Fibroblast of skin of left quadriceps (primary cell): ENCODE measurements at regions not wholly inside any gene's neighbourhood (a gene's known extent, or its start where the extent isn't known, plus 50 kb on each side); places are given as distances from the start of the nearest gene placed in this dataset.
A peak's percentile ranks its signal among the peaks of the same experiment; 100 is the strongest.

Experiments used
- DNase-seq, 2 experiments: peaks; one replicate each; pipeline ENCODE4 v3.0.0-alpha.2; 2013; ENCODE audit warnings: low read depth in 2 of 2

DNA sequence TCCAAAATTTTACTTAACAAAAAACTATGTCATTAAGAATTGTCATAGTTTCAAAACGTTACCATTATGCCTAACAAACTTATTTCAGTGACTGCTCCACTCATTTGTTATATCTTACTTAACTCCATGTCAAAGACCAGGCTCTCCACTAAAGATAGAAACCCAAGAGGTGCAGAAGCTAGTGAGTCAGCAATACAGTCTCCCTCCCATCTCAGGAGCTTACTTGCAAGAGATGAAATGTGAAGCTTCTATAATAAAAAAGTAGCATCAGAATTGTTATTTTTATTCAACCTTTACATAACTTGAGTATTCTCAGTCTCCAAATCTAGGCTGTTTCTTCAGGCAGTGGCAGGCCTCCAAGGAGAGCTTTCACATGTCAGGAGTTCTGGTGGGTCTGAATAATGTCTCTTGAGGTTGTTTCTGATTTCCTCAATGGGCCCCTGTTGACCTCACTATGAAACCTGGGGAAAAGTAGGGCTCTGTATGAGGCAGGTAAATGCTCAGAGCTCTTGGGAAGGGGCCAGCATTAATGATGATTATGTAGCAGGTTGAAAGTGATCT is 242.0 kb downstream of the NDFIP2 start:
- DNase-seq = no peak

DNA sequence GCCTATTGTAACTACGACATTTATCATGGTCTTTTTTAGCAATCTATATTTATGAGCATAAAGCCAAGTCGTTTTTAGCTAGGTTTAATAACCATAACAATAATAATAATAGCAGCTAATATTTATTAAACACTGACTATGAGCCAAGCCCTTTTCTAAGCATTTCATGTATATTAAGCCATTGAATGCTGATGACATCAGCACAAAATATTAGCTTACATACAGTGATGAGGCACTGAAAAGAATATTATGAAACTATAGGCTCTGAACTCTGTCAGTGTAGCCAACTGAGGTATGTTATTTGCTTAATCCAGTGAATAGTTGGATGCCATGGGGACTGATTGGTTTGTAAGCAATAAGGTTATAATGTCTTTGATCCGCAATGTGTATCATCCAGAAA is 235.2 kb downstream of the NDFIP2 start:
- no peak for DNase-seq

DNA sequence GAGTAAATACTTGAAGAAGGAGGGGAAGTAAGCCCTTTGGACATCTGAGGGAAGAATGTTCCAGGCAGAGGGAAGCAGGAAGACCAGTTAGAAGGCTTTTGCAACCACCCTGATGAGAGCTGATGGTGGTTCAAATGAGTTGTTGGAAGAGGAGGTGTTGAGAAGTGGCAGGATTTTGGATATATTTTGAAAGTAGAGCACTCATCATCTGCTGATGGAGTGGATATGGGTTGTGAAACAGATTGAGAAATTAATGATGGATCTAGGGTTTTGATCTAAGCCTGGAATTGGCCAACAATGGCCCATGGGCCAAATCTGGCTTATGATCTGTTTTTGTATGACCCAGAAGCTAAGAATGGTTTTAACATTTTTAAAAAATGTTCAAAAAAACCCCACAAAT is 230.7 kb downstream of the NDFIP2 start:
- no peak for DNase-seq

DNA sequence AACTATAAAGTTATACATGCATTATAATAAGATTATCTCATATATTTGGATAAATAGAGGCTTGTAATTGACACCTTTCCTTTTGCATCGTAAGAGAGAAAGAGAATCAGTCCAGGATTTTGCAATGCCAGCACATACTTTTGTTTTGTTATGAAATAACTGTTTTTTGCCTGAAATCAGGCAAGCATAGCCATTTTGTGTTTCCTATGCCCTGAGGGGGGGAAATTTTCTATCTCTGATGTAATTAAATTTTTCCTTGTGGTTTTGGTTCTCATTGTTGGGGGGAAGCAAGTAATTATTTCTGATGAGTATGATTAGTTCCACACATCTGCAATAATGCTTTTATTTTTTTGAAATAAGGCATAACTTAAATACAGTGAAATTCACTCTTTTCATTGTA is 229.4 kb downstream of the NDFIP2 start:
- DNase-seq = peak; percentile 52 to 53

DNA sequence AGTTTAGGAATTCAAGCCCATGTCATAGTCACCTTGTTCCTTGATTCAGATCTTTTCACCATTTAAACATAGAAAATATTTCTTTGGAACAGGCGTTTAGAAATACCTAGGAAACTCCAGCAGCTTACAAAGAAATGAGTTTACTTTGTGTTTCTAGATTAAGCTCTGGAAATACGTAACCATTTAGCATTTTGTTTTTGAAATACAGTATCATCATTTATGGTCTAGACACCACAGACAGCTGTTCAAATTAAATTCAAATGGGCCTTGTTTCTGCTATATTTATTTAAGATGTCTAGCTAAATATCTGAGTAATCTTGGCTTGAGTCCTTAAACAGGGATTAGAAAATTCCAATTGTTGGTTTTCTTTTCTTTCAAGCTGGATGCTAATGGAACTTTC is 228.5 kb downstream of the NDFIP2 start:
- peak; percentile 55 to 57 for DNase-seq

DNA sequence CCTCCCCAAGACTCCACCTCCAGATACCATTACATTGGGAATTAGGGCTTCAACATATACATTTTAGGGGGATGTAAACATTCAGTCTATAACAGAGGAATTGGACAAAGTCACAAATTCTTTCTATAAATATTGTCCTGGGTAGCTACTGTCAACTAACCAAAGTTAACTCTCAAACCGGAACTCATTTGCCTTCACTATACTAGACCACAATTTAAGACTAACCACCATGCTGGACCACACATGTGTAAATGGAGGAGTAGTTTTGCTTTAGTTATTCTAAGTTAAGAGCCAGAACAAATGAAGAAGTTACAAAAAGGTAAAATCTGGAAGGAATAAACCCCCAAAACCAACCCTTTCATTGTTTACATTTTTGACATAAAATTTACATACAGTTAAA is 222.8 kb downstream of the NDFIP2 start:
- no peak for DNase-seq

DNA sequence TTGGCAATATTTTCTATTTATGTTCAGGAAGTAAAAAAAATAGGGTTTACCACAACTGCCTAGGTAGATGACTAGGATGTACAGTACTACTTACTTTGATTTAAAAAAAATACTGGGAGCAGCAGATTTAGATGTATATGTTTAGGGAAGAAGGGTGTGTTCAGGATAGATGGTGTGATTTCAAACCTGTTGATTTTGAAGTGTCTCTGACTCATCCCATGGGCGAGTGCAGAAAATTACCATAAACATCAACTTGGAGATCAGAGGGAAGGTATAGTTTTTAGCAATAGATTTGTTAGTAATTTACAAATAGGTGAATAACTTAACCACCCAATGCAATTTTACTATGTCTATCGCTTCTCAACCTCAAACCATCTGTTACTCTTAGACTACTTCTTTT is 214.8 kb downstream of the NDFIP2 start:
- DNase-seq = no peak

DNA sequence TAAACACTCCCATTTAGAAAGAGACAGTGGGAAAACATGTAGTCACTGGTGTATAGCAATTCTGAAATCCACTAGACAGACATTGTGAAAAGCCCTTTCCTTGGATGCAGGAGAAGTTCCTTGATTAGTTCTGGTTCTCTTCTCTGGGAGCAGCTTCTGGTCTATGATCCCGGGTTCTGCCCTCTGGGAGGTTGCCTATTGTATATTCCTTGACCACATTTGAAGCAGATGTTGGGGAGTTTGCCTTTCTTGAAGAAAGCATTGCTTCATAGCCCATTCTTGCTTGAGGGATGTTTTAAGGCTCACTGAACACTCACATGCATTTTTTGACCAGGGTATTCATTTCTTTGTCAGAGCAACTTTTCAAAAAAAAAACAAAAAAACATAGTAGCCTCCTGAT is 211.9 kb downstream of the NDFIP2 start:
- DNase-seq = no peak

DNA sequence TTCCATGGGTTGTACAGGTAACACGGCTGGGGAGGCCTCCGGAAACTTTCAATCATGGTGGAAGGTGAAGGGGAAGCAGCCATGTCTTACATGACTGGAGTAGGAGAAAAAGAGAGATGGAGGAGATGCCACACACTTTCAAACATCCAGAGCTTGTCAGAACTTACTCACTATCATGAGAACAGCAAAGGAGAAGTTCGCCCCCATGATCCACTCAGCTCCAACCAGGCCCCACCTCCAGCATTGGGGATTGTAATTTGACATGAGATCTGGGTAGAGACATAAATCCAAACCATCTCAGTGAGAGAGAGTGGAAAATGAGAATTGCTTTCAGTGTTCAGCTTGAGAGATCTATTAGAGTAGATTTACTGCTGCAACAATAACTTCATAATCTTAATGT is 210.9 kb downstream of the NDFIP2 start:
- no peak for DNase-seq

DNA sequence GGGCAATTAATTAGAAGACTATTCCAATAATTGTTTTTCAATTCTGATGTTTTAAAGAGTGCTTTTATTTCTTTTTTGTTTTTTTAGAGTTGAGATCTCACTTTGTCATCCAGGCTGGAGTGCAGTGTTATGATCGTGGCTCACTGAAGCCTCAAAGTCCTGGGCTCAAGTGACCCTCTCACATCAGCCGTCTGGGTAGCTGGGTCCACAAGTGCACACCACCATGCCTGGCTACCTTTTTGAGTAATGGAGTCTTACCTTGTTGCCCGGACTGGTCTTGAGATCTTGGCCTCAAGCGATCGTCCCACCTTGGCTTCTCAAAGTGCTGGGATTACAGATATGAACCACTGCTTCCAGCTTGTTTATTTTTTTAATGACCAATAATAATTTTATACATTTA is 207.8 kb downstream of the NDFIP2 start:
- DNase-seq = no peak

DNA sequence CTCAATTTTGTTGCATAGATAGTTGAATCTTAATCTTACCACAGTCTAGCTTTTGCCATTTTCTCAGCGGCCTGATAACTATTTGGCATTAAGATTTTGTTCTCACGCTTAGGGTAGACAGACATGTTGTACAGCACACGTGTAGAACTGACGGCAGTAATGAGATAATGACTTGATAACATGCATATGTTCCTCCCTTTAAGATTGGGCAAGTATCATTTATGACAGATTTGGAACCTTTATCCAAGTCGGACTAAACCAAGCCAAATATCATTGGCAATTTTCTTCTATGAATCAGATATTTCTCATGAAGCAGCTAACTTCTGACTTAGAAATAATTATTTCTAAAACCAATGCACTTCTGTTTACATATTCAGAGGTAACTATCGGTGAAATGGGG is 205.5 kb downstream of the NDFIP2 start:
- no peak for DNase-seq

DNA sequence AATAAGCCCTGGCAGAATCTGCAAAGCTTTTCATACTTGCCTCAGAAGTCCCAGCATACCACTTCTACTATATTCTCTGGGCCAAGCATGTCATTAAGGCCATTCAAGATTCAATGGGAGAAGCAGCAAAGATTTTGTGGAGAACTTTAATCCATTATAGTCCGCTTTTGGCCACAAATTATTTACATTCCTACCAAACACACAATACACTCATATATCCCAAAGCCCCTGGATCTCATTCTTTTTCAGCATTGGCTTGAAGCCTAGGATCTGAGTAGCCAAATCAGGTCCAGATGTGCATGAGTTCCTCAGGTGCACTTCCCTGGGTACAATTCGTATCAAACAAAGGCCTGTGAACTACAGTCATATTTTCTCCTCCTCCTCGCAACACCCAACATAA is 203.4 kb downstream of the NDFIP2 start:
- DNase-seq = peak; percentile 27 to 32

DNA sequence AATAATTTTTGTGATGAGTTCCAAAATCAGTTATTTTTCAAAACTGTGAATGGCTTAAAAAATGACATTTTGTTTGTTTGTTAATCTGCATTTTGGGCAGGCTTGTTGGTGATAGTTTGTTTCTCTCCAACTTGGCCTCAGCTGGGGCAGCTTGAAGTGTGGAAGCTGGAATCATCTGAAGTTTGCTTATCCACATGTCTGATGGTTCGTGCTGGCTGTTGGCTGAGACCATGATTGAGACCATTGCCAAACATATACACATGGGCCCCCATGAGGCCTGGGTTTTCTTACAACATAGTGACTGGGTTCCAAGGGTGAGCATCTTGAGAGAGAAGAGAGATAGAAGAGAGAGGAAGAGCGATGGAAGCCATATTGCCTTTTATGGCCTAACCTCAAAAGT is 201.2 kb downstream of the NDFIP2 start:
- no peak for DNase-seq

DNA sequence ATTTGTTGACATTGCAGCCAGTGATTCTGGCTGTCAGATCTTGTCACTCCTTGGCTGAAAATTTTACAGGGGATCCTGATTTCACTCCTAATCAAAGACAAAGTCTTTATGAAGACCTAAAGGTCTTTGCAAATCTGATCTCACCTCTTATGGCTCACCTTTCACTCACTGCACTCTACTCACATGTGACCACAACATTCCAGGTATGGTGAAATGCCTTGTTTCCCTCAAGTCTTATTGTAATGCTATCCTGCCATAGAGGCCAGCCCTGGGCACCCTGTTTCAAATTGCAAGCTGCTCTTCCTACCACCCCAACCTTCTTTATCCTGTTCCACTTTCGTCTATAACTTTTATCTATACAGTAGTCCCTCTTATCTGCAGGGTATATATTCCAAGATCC is 200.1 kb downstream of the NDFIP2 start:
- no peak for DNase-seq

DNA sequence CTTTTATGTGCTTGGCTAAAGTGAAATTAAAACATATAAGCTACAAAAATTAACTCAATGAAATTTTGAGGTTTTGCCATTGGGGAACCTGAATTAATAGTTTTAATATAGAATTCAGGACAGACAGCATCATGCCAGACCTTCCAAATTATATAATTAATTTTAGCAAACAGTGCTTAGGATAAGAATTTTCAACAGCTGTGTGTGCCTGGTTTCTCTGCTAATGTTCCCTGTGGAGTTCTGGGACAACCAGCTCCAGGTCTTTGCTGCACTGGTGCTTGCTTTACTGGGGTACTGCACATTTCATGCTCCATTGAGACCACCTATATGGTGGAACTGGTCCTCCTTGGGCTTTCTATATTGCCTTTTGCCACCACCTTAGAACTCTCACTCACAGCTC is 199.5 kb downstream of the NDFIP2 start:
- DNase-seq = no peak

DNA sequence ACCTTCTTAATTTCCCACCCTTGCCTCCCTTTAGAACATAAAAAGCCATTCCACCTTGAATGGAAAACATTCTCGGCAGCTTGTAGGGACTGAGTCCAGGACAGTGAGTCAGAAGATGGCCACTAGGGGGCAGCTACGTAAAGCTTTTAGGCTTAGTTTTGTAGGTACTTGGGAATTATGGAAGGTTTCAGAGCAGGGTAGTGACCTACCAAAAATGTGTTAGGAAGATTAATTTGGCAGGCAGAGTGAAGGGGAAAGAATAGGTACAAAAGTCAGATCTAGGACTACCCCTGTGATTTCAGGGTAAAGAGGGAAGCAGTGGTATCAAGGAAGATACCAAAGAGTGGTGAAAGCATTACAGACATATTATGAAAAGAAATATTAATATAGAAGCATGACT is 198.4 kb downstream of the NDFIP2 start:
- DNase-seq = peak; percentile 39 to 41

DNA sequence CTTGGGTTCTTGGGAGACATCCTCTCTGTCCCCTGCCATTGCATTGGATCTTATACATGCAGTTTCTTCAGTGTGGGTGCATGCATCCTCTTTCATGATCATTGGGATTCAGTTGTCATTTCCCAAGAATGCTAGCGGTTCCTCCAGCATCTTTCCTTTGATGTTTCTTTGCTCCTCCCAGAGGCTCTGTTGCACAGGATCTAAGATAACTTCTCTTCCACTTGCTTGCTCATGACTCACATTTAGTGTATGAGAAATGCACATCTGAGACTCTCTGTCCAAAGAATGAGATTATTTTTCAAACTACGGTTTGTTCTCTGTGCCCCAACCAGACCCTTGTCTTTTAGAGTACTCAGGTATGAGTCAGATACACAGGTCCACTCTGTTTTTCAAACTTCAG is 197.1 kb downstream of the NDFIP2 start:
- no peak for DNase-seq

DNA sequence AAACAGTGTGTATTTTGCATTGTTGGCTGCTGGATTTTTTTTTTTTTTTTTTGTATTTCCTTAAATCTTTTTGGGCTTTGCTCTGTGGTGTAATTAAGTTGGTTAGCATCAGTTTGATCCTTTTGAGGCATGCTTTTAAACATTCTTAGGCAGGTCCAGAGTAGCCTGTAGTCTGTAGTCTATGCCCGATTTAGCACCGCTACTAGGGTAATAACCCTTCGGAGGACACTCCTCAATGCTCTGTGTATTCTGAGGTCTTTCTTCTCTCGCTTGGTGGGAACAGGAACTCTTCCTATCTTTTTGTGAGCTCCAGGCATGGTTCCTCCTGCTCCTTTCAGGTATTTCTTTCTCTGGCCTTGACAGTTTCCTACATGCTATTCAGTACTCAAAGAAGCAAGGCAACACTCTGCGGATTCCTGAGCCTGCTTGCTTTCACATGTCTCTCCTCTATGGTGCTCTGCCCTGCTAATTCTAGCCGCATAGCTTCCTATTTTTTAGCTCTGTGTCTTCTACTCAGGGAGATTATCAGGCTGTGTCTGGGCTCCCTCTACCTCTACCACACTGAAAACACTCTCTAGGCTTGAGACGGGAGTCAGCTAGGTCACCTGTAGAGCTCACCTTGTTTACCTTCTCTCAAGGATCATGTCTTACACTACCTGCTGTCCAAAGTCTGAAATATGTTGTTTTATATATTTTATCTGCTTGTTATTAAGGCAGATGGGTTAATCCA is 195.1 kb downstream of the NDFIP2 start:
- DNase-seq = no peak

DNA sequence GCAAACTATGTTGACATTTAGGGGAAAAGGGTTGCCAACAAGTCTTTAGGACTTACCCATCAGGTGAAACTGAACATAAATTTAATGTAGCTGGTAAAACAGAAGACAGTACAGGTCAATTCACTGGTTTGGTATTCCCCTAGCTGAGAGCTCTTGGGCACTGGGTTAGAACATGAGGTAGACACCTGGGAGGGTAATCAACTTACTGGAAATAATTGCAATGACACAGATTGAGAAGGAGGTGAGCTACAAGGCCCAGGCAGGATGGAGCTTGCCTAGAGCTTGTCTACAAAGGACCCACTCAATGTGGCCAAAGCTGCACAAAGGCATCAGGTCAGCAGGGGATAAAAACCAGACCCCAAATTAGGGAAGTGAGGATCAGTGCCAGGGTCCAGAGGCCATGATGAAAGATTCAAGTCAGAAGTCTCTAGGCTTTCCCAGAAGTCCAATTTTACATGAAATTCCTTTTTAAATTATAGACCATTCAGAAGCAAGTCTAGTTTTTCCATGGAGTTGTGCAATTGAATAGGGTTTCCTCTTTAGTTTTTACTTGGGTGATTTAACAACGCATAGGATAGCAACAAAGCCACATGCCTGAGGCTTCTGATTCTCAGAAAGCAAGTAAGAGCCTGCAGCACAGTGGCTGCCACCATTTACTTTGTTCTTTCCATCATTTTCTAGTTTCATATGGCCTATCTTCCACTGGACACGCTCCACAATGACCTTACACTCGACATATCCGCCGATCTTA is 194.0 kb downstream of the NDFIP2 start:
- DNase-seq = no peak

DNA sequence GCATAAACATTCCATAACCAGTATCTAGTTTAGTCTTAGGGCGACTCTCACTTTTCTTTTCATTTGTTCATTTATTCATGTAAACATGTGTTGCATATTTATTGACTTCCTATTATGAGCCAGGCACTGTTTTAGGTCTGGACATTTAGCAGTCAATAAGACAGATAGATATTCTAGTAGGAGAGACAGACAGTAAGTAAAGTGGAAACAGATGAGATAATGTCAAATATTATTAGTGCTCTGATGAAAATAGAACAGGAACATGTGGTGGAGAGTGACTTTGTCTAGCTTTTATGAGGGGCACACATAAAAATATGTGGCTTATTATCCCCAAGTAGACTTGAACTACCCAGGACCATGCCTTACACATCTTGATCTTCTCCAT is 193.0 kb downstream of the NDFIP2 start:
- no peak for DNase-seq

DNA sequence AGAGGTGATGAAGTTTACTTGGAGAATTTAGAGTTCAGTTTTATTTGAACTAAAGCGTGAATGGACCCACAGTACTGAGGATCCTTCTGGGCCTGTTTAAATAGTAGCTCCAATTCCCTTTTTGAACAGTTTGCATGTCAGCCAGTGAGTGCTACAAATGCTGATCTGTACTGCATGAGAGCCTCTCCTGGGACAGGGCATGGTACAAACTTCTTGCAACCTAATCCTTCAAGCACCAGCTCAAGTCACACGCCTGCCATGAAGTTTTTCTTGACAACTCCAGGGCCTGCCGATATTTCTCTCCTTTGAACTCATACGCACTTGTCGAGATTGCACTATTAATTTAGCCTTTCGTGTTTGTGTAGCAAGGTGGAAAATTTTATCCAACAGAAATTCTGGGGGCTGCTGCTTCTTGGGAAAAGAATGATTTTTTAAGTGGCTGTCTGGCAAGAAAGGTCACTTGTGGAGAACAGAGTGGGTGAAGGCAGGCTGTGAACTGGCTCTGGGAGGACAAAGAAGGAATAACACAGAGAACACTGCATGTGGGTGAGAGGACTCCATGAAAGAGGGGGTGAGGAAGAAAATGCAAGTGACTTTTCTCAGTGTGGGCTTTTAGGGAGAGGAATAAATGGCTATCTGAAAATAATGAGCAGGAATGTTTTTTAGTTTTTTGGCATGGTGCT is 192.5 kb downstream of the NDFIP2 start:
- no peak for DNase-seq

DNA sequence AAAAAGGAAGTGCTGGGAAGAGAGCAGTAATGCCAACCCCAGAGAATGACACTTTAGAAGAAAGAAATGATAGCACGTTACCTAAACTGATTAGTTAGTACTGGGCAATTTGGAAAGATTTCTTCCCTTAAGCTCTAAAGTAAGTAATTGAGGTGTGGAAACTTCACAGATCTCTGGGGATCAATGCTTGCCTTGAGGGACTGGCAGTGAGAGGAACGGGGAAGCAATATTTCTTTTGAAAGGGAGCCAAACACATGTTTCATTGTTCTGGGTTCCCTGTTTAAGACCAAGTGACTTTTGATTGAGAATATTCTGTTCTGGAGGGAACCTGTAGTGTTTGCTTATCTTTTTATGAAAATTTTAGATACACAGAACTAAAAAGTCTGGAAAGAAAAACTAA is 190.5 kb downstream of the NDFIP2 start:
- DNase-seq = no peak
